ENCODE measurements at regions not wholly inside any gene's neighbourhood (a gene's known extent, or its start where the extent isn't known, plus 50 kb on each side); places are given as distances from the start of the nearest gene placed in this dataset.

DNA sequence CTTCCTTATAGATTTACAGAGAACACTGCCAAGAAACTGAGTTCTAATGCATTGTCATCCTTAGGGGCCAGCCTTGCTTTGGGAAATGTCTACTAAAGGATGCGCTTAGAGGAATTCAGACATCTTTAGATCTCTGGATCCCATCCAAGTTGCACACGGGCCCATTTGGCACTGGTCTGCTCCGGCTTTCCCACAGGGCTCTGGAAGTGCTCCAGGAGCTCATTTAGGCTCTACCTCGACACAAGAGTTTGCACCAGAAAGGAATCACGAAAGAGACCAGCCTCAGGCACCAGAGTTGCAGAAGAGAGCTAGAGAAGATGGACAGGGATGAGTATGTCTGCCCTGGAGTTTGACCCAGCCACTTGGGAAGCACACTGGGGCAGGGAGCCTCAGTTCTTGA is 150.1 kb upstream of the TMEM72 start:
- Mint-ChIP-seq H3K9me3 (ENCODE audit: low read depth) (no peaks in the 10 kb centered on the region), H3K36me3 (ENCODE audit: low read depth) (no peaks in the 10 kb centered on the region), H3K27ac (ENCODE audit: unreplicated experiment) (no peak overlapping the region), H3K27me3 (ENCODE audit: low read depth) (peaks cover 1% of the 10 kb centered on the region), H3K4me3 (ENCODE audit: unreplicated experiment) (no peak overlapping the region), H3K4me1 (ENCODE audit: low read depth) (peaks cover 50% of the 10 kb centered on the region)
- no peak for DNase-seq (ENCODE audit: low spot score)
- TF ChIP-seq, protein P1, sequence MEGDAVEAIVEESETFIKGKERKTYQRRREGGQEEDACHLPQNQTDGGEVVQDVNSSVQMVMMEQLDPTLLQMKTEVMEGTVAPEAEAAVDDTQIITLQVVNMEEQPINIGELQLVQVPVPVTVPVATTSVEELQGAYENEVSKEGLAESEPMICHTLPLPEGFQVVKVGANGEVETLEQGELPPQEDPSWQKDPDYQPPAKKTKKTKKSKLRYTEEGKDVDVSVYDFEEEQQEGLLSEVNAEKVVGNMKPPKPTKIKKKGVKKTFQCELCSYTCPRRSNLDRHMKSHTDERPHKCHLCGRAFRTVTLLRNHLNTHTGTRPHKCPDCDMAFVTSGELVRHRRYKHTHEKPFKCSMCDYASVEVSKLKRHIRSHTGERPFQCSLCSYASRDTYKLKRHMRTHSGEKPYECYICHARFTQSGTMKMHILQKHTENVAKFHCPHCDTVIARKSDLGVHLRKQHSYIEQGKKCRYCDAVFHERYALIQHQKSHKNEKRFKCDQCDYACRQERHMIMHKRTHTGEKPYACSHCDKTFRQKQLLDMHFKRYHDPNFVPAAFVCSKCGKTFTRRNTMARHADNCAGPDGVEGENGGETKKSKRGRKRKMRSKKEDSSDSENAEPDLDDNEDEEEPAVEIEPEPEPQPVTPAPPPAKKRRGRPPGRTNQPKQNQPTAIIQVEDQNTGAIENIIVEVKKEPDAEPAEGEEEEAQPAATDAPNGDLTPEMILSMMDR (IDR thresholded peaks at IDR 0.05): no peak

DNA sequence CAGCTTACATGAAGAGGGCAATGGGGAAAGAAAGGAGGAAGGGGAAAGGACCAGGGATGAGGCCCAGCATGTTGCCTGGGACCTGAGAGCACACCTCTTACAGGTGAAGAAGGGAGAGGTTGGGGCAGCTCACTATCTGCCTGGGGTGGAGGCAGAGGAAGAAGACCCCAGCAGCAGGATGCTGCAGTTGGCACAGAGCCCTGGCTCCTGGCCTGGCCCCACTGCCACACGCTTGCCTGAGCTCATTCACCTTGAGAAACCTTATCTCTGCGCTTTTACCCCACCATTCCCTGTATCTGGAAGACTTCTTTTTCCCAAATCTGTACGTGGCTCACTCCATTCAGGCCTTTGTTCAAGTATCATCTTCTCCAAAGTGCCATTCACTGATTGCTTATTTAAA is 147.8 kb upstream of the TMEM72 start:
- Mint-ChIP-seq H3K27ac (ENCODE audit: unreplicated experiment) (no peak overlapping the region), H3K4me1 (ENCODE audit: low read depth) (peaks cover 40% of the 10 kb centered on the region), H3K4me3 (ENCODE audit: unreplicated experiment) (no peak overlapping the region), H3K9me3 (ENCODE audit: low read depth) (no peaks in the 10 kb centered on the region), H3K27me3 (ENCODE audit: low read depth) (peaks cover 1% of the 10 kb centered on the region), H3K36me3 (ENCODE audit: low read depth) (no peaks in the 10 kb centered on the region)
- no peak for DNase-seq (ENCODE audit: low spot score)
- TF ChIP-seq, protein P1 (IDR thresholded peaks at IDR 0.05): no peak

DNA sequence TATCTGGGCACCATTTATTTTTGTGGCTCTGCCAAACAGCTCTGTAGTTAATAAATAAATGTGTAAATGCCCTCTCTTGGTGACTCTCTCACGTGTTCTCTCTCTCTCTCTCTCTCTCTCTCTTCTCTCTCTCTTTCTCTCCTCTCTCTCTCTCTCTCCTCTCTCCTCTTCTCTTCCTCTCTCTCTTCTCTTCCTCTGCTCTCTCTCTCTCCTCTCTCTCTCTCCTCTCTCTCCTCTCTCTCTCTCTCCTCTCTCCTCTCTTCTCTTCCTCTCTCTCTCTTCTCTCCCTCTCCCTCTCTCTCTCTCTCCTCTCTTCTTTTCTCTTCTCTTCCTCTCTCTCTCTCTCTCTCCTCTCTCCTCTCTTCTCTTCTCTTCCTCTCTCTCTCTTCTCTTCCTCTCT is 145.8 kb upstream of the TMEM72 start:
- no peak overlapping the region for H3K27ac Mint-ChIP-seq (ENCODE audit: unreplicated experiment)
- no peaks in the 10 kb centered on the region for H3K36me3 Mint-ChIP-seq (ENCODE audit: low read depth)
- H3K4me3 Mint-ChIP-seq (ENCODE audit: unreplicated experiment): no peak overlapping the region

DNA sequence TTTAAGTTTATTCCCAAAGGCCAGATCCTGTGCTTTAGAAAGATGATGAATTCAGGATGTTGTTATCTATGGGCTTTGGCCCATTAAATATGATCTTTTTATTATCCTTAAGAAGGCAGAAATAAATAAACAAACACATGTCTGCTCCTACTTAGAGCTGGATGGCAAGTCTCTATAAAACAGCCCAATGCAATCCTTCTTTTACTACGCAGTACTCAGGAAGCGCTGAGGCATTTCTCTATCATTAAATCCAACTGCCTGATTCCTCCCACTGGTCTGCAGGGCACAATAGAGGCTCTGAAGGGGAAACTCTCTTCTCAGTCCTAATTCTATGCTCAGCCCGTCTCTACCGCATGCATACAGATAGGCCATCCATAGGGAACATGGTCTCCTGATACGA is 144.5 kb upstream of the TMEM72 start:
- no peaks in the 10 kb centered on the region for H3K9me3 Mint-ChIP-seq (ENCODE audit: low read depth)
- peaks cover 8% of the 10 kb centered on the region for H3K4me1 Mint-ChIP-seq (ENCODE audit: low read depth)
- DNase-seq (ENCODE audit: low spot score): no peak
- no peaks in the 10 kb centered on the region for H3K36me3 Mint-ChIP-seq (ENCODE audit: low read depth)
- no peak overlapping the region for H3K27ac Mint-ChIP-seq (ENCODE audit: unreplicated experiment)
- H3K27me3 Mint-ChIP-seq (ENCODE audit: low read depth): peaks cover 1% of the 10 kb centered on the region
- H3K4me3 Mint-ChIP-seq (ENCODE audit: unreplicated experiment): no peak overlapping the region
- TF ChIP-seq, protein P1 (IDR thresholded peaks at IDR 0.05): no peak

More for the DNA sequence above, 145.8 kb upstream of the TMEM72 start:
- Mint-ChIP-seq H3K4me1 (ENCODE audit: low read depth) (peaks cover 22% of the 10 kb centered on the region), H3K9me3 (ENCODE audit: low read depth) (no peaks in the 10 kb centered on the region), H3K27me3 (ENCODE audit: low read depth) (peaks cover 1% of the 10 kb centered on the region)
- TF ChIP-seq, protein P1 (IDR thresholded peaks at IDR 0.05): no peak
- DNase-seq (ENCODE audit: low spot score): no peak

DNA sequence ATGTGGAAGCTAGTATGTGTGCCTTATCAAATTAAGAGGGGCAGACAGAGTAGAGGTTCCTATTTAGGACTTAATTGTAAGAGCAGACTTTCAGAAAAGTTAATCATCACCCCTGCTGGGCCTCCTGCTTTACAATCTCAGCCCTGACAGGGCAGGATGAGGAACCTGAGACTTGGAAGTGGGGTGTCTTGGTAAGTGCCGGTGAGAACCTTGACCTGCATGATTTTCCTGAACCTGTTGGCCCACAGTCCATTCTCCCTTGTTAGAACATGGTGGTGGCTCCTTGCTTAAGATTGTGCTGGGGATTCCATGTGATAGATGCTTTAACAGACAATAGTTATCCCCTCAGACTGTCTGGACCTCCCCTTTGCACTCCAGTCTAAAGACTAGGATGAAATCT is 141.7 kb upstream of the TMEM72 start:
- Mint-ChIP-seq H3K27ac (ENCODE audit: unreplicated experiment) (no peak overlapping the region), H3K36me3 (ENCODE audit: low read depth) (no peaks in the 10 kb centered on the region), H3K4me1 (ENCODE audit: low read depth) (peaks cover under 1% of the 10 kb centered on the region), H3K4me3 (ENCODE audit: unreplicated experiment) (no peak overlapping the region), H3K27me3 (ENCODE audit: low read depth) (peaks cover 1% of the 10 kb centered on the region), H3K9me3 (ENCODE audit: low read depth) (no peaks in the 10 kb centered on the region)
- TF ChIP-seq, protein P1 (IDR thresholded peaks at IDR 0.05): no peak
- DNase-seq (ENCODE audit: low spot score): no peak

All from chondrocyte (in vitro differentiated cells).